Left lobe of liver (tissue), 2 donors: ENCODE measurements at regions not wholly inside any gene's neighbourhood (a gene's known extent, or its start where the extent isn't known, plus 50 kb on each side); places are given as distances from the start of the nearest gene placed in this dataset.

Experiments
- ATAC-seq: fragments of 200-7000 bp; cut with Tn5 transposase; one replicate; pipeline ENCODE4 v1.9.1; 2020; ENCODE audit warnings: mild to moderate bottlenecking, moderate library complexity
- DNase-seq: peaks from one replicate; pipeline ENCODE4 v3.0.0-alpha.2; 2020; ENCODE audit warnings: low spot score
- donor health status: DM: no; HTN: no; CAD: no; lungs with moderate emphysema.
- donor health status: DM: no; HTN: yes; CAD: no.

DNA sequence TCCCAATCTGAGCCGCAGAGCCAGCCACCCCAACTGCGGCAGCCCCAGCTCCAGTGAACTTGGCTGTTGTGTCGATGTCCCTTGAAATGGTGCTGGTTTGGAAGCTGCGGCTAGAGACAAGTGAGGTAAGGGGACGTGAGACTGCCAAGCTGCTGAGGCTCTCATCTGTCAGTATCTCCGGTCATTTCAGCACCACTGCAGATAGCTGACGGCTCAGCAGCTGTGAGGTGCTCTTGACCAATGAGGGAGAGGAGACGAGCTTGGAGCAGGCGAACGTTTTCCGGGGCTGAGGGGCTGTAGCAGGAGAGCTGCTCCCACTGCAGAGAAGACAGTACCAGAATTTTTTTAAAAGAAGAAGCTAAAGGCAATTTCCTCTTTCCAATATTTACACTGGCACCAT lies 175.5 kb upstream of the CASK start:
- no peak for DNase-seq
- no peak for ATAC-seq

GRCh38 chrX:42097486-42097885 lies 174.1 kb upstream of the CASK start:
- no peak for ATAC-seq
- DNase-seq: no peak

DNA sequence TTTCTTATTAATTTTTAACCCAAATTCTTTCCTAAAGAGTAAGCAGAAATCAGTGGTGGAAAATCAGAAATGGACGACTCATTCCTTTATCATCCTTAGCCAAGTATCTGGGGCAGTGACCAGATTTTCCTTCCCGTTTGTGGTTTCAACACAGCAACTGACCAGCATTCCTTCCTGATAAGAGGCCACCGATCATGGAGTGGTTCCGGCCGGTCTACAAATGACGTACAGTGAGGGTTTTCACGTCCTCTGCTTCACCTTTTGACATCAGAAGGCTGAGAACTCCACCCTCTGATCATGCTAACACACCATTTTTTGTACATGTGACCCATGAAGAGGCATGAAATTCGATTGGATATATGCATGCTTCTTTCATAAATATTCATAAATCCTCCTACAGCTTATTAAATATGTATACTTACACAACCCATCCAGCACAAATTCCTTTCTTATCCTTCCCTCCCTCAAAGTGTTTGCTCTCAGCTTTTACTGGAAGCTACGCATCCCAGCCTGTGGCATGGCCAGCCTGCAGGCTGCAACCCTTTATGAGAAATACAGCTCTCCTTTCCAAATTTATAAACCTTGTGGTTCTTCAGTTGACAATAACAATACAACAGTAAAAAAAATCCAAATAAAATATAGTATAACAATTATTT lies 173.0 kb upstream of the CASK start:
- DNase-seq: no peak
- no peak for ATAC-seq

GRCh38 chrX:42094218-42094617 lies 170.9 kb upstream of the CASK start:
- peak; percentile 62 for ATAC-seq
- DNase-seq: no peak

DNA sequence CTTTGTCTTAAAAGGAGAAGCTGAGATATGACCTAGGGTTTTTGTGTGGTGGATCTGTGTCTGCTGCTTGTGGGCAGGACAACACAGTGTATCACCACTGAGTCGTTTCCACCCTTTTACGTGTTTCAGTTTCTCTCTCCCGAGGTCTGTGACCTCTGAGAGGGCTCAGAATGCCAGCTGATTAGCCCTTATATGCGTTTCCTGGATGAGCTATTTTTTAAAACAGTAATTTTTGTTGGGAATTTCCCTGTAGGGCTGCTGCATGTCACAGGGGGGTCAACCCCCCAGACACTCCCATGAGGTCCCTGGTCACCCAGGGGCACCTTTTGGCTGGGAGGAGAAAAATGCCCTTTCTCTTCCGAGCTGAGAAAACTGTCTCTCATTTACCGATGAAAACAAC lies 170.4 kb upstream of the CASK start:
- DNase-seq (no peak), ATAC-seq (peak; percentile 62)

- no peak for DNase-seq
- no peak for ATAC-seq
These were observed 167.0 kb upstream of the CASK start for GRCh38 chrX:42090395-42090794.

DNA sequence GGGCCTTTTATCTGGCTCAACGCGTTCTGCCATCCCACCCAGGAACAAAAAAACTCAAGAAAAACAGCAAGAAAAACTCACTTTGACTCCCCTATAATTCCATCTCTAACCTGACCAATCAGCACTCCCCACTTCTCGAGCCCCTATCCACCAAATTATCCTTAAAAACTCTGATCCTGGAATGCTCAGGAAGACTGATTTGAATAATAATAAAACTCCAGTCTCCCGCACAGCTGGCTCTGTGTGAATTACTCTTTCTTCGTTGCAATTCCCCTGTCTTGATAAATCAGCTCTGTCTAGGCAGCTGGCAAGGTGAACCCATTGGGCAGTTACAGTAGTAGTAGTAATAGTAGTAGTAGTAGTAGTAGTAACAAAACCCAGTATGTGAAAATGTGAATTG lies 165.7 kb upstream of the CASK start:
- DNase-seq: no peak
- ATAC-seq: no peak

DNA sequence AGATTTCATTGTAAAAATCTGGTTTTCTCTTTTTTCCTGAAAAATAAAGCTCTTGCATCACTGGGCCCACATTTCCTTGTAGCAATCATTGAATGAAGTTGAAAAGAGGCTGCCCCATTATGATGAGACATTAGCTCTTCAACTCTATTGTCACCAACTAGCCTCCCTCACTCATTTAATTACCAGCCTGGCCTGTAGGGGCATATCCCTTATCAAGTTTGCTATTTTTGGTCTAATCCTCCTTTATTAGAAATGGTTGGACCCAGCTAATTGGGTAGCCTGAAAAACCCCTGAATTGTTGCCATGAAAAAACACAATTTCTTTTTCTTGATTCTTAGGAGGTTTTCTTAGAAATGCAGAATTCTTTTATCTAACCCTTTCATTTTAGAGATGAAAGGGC lies 164.6 kb upstream of the CASK start:
- DNase-seq (no peak), ATAC-seq (no peak)

- ATAC-seq (no peak), DNase-seq (no peak)
These were observed 162.5 kb upstream of the CASK start for GRCh38 chrX:42085836-42086235.

DNA sequence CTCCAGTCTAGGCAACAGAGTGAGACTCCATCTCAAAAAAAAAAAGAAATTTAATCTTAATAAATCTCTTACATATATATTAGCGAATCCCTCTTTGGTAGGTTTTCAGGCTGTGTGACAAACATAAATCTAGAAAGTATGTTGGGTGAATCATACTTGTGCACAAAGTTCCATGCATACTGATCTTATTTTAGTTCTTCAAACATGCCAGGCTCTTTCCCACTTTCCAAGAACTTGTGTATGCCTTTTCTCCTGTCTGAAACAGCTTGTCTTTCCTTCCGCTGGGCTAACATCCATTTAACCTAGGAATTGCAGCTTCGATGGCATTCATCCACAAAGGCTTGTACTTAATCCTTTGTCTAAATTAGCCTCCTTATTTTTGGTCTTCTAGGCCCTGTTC lies 156.6 kb upstream of the CASK start:
- ATAC-seq: no peak
- DNase-seq: no peak

- no peak for ATAC-seq
- DNase-seq: no peak
These were observed 154.3 kb upstream of the CASK start for GRCh38 chrX:42077675-42078074.

- ATAC-seq: no peak
- no peak for DNase-seq
These were observed 151.7 kb upstream of the CASK start for GRCh38 chrX:42075032-42075431.

DNA sequence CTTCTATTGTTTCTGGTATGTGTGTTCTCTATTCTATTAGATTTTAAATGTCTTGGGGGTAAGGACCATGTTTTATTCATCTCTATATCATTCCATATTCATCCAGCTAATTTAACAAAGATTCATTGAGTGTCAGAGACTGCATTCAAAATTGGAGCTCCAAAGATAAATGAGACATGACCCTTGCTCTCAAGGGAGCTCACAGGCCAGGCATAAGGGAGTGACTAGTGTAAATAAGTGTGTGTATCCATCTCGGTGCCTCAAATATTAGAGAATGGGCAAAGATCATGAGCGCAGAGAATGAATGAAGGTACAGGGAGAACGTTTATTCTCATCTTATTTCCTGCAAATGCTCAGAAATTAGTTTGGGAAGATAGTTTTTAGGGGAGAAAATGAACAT lies 150.1 kb upstream of the CASK start:
- DNase-seq: no peak

GRCh38 chrX:42070866-42071265 lies 147.5 kb upstream of the CASK start:
- no peak for DNase-seq
- ATAC-seq: no peak

More for the DNA sequence above, 150.1 kb upstream of the CASK start:
- ATAC-seq: no peak

DNA sequence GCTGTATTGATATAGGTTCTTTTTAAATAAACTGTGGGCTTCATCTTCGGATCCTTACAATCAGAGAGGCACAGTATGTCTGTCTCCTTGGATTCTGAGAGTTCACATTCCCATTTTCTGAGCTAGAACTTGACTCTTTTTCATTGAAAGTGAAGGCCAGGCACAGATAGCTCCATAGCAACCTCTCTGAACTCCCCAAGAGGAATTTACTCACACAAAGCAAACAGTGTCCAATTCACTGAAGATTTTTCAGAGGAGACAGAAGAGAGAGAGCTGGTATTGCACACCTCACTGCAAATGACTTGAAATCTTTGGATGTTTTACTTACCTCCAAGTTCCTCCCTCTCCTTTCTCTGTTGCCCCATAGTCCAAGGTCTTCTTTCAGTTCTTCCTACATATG lies 130.9 kb upstream of the CASK start:
- ATAC-seq (no peak), DNase-seq (no peak)

- ATAC-seq (no peak), DNase-seq (no peak)
These were observed 127.0 kb upstream of the CASK start for GRCh38 chrX:42050345-42050744.

DNA sequence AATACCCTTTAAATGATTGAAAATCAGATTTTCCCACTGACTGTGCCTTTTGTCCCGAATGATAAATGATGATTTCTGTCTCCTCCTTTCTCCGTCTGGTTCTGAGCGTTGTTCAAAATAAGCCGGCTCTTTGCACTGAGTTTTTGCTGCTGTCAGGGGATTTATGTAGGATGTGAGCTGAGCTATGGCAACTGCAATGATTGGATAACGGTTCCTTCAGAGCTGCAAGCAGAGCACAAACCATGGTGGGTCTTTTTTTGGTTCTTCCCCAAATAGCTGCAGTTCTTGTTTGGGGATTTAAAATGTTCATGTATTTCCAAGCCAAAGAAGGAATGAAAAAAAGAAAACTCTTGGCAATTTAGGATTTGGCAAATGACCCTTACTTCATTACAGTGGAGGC lies 124.5 kb upstream of the CASK start:
- DNase-seq (no peak), ATAC-seq (no peak)

GRCh38 chrX:42028109-42028508 lies 104.8 kb upstream of the CASK start:
- DNase-seq (no peak), ATAC-seq (no peak)

DNA sequence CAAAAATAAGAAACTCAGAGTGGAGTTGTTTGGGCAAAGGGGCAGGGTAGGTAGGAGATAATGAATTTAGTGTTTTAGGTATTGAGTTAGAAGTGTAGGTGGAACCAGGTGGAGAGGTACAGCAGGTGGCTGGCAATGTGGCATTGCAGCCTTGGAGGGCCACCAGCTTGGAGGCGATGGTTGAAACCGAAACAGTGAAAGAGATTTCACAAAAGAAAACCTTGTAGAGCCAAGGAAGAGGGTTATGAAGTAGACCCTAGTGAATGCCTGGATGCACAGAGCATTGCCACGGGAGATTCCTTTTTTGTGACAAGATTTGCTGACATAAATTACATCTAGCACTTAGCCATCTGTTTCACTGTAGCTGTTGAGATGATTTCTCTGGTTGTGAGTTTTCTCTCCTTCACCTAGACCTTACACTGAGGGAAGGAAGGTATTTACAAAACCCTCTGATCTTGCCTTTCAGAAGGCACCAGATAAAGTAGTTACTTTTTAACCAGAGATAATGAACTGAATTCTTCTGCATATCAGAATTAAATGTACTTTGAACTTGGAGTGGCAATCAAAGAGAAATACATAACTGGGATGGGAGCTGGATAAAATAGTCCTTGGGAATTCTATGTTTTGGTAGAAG lies 104.1 kb upstream of the CASK start:
- DNase-seq (no peak), ATAC-seq (peak; percentile 58)

DNA sequence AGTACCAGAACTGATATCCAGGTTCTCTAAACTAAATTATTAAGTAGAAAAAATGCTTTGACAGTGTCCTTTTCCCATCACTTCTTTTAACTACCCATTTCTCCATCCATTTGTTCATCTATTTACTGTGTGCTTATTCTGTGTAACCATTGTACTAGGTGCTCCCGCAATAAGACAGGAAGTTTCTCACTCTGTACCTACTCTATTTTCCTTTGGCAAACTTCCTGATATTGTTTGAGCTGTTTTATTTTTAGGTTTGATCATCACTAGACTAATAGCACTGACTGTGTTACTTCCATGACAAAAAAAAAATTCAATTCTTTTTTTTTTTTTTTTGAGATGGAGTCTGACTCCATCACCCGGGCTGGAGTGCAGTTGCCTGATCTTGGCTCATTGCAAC lies 102.5 kb upstream of the CASK start:
- no peak for ATAC-seq

GRCh38 chrX:42023122-42023521 lies 99.8 kb upstream of the CASK start:
- ATAC-seq (no peak), DNase-seq (no peak)

More for the DNA sequence above, 102.5 kb upstream of the CASK start:
- DNase-seq: no peak

DNA sequence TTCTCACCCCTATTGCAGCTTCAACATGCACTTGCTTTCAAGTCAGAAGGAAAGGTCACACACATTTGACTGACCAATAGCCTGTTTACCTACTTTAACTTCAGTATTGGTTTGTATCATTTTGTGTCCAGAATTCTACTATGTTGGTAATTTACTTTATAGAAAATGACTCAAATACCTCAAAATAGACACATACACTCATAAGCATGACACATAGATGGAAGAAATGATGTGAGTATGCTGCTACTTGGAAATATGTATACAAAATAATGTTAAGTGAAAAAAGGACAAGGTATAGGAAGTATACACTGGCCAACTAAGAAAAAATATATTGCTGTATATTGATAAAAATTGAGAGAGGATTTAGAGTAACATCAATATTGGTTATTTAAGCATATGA lies 98.8 kb upstream of the CASK start:
- ATAC-seq: no peak
- DNase-seq: no peak

GRCh38 chrX:42021058-42021457 lies 97.7 kb upstream of the CASK start:
- ATAC-seq (no peak), DNase-seq (no peak)
